Testis (tissue), 2 donors: ENCODE measurements at regions not wholly inside any gene's neighbourhood (a gene's known extent, or its start where the extent isn't known, plus 50 kb on each side); places are given as distances from the start of the nearest gene placed in this dataset.

Experiments used
- CTCF ChIP-seq, 3 experiments: fragments of 450-650 bp in 2 of 3; fragments of 200-600 bp in 1 of 3; sonication (generic) in 1 of 3; IDR thresholded peaks; one replicate each; pipeline ENCODE4 v1.5.1; 2016 to 2019; ENCODE audit warnings: antibody characterized with exemption in 3 of 3, mild to moderate bottlenecking in 2 of 3, moderate library complexity in 1 of 3
- POLR2A ChIP-seq: fragments of 450-650 bp; IDR thresholded peaks from one replicate; pipeline ENCODE4 v1.6.1; 2017; ENCODE audit warnings: antibody characterized with exemption, mild to moderate bottlenecking, moderate library complexity

DNA sequence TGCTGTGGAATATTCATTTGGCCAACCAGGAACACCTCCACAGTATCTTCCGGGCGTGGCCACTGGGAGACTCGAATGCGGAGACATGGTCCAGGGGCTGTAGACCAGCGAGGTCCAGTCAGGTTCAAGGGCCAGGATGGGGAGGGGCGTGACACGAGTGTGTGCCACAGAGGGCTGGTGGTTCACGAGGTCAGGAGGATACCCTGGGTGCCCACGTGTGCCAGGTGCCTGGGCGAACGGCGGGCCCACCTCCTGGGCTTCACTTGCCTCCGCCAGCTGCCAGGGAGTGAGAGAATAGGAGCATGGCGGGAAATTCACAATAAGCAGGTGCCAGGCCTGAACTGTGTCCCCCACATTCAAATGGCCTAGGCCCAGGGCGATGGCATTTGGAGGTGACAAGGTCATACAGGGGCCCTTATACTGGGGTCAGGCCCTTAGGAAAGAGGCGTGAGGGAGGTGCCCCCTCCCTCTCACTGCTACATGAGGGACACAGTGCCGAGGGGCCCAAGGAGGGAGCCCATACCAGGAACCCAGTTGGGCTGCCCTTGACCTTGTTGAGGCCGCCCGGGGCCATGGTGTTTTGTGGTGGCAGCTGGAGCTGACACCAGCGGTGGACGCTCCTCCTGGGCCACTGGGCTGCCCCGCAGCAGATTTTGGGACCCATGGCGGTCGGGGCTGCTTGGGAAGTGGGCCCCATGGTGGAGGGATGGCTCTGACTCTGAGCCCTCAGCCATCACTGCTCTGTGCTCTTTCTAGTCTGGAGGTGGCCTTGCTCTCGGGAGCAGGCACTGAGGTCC, 1268.9 kb downstream of the BRD1 start:
- TF ChIP-seq CTCF (IDR thresholded peaks at IDR 0.05) (no peak), POLR2A (no peak)
